ENCODE measurements at regions not wholly inside any gene's neighbourhood (a gene's known extent, or its start where the extent isn't known, plus 50 kb on each side); places are given as distances from the start of the nearest gene placed in this dataset.

GRCh38 chr16:50468749-50469078, 79.5 kb upstream of the NKD1 start:
- H3K9me3 ChIP-seq (ENCODE audit: insufficient read depth, low read depth, low read length) = no peaks in the 10 kb centered on the region
- peak overlapping the region; percentile 57 for H3K4me3 ChIP-seq (ENCODE audit: low read length)

GRCh38 chr16:50467943-50468748, 80.0 kb upstream of the NKD1 start:
- H3K4me1 ChIP-seq (ENCODE audit: insufficient read depth, low read length) = peaks cover 18% of the 10 kb centered on the region; the same call in 1 of the 2 replicates
- H3K27ac ChIP-seq (ENCODE audit: low read length) = no peak overlapping the region
- H3K4me3 ChIP-seq (ENCODE audit: low read length) = peak overlapping the region; percentile 57
- H3K27me3 ChIP-seq (ENCODE audit: insufficient read depth, low read length) = peaks cover 67% of the 10 kb centered on the region
- no peaks in the 10 kb centered on the region for H3K36me3 ChIP-seq (ENCODE audit: insufficient read depth, low read depth, low read length)
- no peaks in the 10 kb centered on the region for H3K9me3 ChIP-seq (ENCODE audit: insufficient read depth, low read depth, low read length)
- H3K9ac ChIP-seq (ENCODE audit: low read depth, low read length) = peak overlapping the region; percentile 8; the same call in 1 of the 2 replicates

More at GRCh38 chr16:50468749-50469078, 79.5 kb upstream of the NKD1 start:
- peak overlapping the region; percentile 8; the same call in 1 of the 2 replicates for H3K9ac ChIP-seq (ENCODE audit: low read depth, low read length)
- H3K27me3 ChIP-seq (ENCODE audit: insufficient read depth, low read length) = peaks cover 61% of the 10 kb centered on the region
- H3K4me1 ChIP-seq (ENCODE audit: insufficient read depth, low read length) = peaks cover 12% of the 10 kb centered on the region; the same call in 1 of the 2 replicates
- H3K36me3 ChIP-seq (ENCODE audit: insufficient read depth, low read depth, low read length) = no peaks in the 10 kb centered on the region
- no peak overlapping the region for H3K27ac ChIP-seq (ENCODE audit: low read length)

DNA sequence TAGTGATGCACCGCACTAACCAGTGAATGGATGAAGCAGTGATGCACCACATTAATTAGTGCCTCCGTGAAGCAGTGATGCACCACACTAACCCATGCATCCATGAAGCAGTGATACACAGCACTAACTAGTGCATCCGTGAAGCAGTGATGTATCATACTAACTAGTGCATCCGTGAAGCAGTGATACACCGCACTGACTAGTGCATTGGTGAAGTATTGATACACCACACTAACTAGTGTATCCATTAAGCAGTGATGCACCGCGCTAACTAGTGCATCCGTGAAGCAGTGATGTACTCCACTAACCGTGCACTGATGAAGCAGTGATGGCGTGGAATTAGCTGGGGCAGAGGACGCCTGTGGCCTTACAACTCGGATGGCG, 80.6 kb upstream of the NKD1 start:
- peaks cover 73% of the 10 kb centered on the region for H3K27me3 ChIP-seq (ENCODE audit: insufficient read depth, low read length)
- no peak overlapping the region for H3K27ac ChIP-seq (ENCODE audit: low read length)
- peak overlapping the region; percentile 52 for H3K4me3 ChIP-seq (ENCODE audit: low read length)
- no peak overlapping the region for H3K9ac ChIP-seq (ENCODE audit: low read depth, low read length)
- H3K9me3 ChIP-seq (ENCODE audit: insufficient read depth, low read depth, low read length) = no peaks in the 10 kb centered on the region
- no peaks in the 10 kb centered on the region for H3K36me3 ChIP-seq (ENCODE audit: insufficient read depth, low read depth, low read length)
- H3K4me1 ChIP-seq (ENCODE audit: insufficient read depth, low read length) = peaks cover 23% of the 10 kb centered on the region; the same call in 1 of the 2 replicates

DNA sequence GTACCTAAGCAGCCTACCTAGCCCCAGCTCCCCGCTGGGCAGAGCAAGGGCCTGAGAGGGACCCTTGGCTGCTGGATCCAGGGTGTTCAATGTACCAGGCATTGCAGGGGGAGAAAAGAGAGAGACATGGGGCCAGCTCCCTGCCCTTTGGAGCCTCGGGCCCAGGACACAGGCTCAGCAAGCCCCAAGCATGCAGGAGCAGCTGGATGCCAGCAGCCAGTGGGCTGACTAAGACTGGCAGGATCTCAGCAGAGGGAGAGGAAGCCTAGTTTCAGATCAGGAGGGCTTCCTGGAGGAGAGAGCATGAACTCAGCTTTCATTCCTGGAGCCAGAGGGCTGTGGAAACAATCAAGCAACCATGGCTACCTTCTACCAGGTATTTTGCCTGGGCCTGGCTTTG, 82.0 kb upstream of the NKD1 start:
- no peak overlapping the region for H3K27ac ChIP-seq (ENCODE audit: low read length)
- H3K27me3 ChIP-seq (ENCODE audit: insufficient read depth, low read length) = peaks cover 76% of the 10 kb centered on the region
- H3K9me3 ChIP-seq (ENCODE audit: insufficient read depth, low read depth, low read length) = no peaks in the 10 kb centered on the region

GRCh38 chr16:50464325-50465290, 83.6 kb upstream of the NKD1 start:
- Histone ChIP-seq H3K27me3 (ENCODE audit: insufficient read depth, low read length) (peaks cover 77% of the 10 kb centered on the region), H3K36me3 (ENCODE audit: insufficient read depth, low read depth, low read length) (no peaks in the 10 kb centered on the region), H3K9me3 (ENCODE audit: insufficient read depth, low read depth, low read length) (no peaks in the 10 kb centered on the region), H3K27ac (ENCODE audit: low read length) (no peak overlapping the region), H3K9ac (ENCODE audit: low read depth, low read length) (no peak overlapping the region), H3K4me1 (ENCODE audit: insufficient read depth, low read length) (peaks cover 26% of the 10 kb centered on the region; the same call in 1 of the 2 replicates), H3K4me3 (ENCODE audit: low read length) (no peak overlapping the region)

More for the DNA sequence above, 82.0 kb upstream of the NKD1 start:
- no peaks in the 10 kb centered on the region for H3K36me3 ChIP-seq (ENCODE audit: insufficient read depth, low read depth, low read length)
- no peak overlapping the region for H3K4me3 ChIP-seq (ENCODE audit: low read length)
- H3K9ac ChIP-seq (ENCODE audit: low read depth, low read length) = no peak overlapping the region
- peaks cover 24% of the 10 kb centered on the region; the same call in 1 of the 2 replicates for H3K4me1 ChIP-seq (ENCODE audit: insufficient read depth, low read length)

DNA sequence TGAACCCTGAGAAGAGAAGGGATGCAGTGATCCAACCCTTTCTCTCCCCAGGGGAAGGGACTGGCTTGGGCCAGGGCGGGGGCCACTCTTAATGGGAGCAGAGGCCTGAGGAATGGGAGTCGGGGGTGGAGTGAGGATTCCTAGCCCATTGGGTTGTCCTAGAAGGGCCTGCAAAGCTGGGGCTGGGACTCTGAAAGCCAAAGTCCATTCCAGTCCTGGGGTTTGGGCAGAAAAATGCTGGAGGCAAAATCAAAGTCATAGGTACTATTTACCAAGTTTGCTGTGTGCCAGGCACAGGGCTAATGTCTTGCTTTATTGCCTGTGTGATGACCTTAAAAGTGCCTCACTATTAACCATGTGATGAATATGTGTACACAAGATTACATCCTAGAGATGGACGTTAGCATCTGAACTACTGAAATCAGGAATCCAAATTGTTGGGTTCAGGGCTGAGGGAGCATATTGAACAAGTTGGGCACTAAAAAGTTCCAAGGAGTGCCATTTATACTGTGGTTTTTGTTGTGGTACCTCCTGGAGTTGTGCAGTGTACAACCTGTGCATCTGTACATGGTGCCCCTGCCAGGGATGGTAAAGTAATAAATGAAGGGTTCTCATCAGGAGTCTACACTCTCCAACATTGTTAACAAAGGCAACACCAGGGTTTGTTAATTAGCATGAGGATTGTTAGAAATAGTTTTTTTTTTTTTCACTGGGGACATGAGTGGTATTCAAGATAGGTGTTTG, 84.4 kb upstream of the NKD1 start:
- H3K27me3 ChIP-seq (ENCODE audit: insufficient read depth, low read length) = peaks cover 68% of the 10 kb centered on the region
- H3K4me1 ChIP-seq (ENCODE audit: insufficient read depth, low read length) = peaks cover 33% of the 10 kb centered on the region; the same call in 1 of the 2 replicates
- no peak overlapping the region for H3K9ac ChIP-seq (ENCODE audit: low read depth, low read length)
- H3K9me3 ChIP-seq (ENCODE audit: insufficient read depth, low read depth, low read length) = no peaks in the 10 kb centered on the region
- H3K4me3 ChIP-seq (ENCODE audit: low read length) = no peak overlapping the region
- no peak overlapping the region for H3K27ac ChIP-seq (ENCODE audit: low read length)
- H3K36me3 ChIP-seq (ENCODE audit: insufficient read depth, low read depth, low read length) = no peaks in the 10 kb centered on the region

DNA sequence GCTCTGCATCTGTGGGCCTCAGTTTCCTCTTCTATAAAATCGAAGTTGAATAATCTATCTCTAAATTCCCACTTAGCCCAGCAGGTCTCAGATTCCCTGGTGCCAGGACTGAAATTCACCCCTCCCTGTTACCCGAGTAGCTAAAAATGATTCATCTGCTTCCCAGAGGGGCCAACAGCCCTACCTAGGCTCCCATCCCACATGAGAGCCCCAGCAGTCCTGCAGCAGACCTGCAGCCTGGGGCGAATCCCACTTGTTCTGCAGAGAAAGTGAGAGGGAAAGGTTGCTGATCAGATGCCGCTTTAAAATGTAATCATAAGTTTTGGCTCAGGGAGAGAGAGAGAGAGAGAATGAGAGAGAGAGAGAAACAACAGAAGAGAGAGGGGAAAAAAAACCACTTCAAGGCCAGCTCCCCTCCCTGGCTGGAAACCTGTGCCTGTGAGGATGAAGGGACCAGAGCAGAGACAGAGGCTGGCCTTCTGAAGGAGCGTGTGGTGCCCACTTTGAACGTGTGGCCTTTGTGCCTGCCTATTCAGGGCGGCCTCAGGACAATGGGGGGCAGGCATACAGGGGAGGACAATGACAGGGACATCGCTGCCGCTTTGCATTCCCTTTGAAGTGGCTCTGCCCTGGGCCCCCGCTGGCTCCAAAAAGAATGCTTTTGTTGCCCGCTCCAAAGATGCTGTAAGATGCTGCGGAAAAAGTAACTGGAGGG, 85.2 kb upstream of the NKD1 start:
- H3K9ac ChIP-seq (ENCODE audit: low read depth, low read length) = no peak overlapping the region
- no peak overlapping the region; the same call in 1 of the 2 replicates for H3K4me3 ChIP-seq (ENCODE audit: low read length)
- H3K4me1 ChIP-seq (ENCODE audit: insufficient read depth, low read length) = peaks cover 35% of the 10 kb centered on the region; the same call in 1 of the 2 replicates
- peaks cover 62% of the 10 kb centered on the region for H3K27me3 ChIP-seq (ENCODE audit: insufficient read depth, low read length)
- H3K9me3 ChIP-seq (ENCODE audit: insufficient read depth, low read depth, low read length) = no peaks in the 10 kb centered on the region
- H3K27ac ChIP-seq (ENCODE audit: low read length) = no peak overlapping the region
- H3K36me3 ChIP-seq (ENCODE audit: insufficient read depth, low read depth, low read length) = no peaks in the 10 kb centered on the region

- Histone ChIP-seq H3K4me1 (ENCODE audit: insufficient read depth, low read length) (peaks cover 33% of the 10 kb centered on the region; the same call in 1 of the 2 replicates), H3K9me3 (ENCODE audit: insufficient read depth, low read depth, low read length) (no peaks in the 10 kb centered on the region), H3K9ac (ENCODE audit: low read depth, low read length) (no peak overlapping the region), H3K27me3 (ENCODE audit: insufficient read depth, low read length) (peaks cover 47% of the 10 kb centered on the region), H3K4me3 (ENCODE audit: low read length) (no peak overlapping the region), H3K27ac (ENCODE audit: low read length) (no peak overlapping the region), H3K36me3 (ENCODE audit: insufficient read depth, low read depth, low read length) (no peaks in the 10 kb centered on the region)
Observed at GRCh38 chr16:50461400-50461760, 86.8 kb upstream of the NKD1 start.

DNA sequence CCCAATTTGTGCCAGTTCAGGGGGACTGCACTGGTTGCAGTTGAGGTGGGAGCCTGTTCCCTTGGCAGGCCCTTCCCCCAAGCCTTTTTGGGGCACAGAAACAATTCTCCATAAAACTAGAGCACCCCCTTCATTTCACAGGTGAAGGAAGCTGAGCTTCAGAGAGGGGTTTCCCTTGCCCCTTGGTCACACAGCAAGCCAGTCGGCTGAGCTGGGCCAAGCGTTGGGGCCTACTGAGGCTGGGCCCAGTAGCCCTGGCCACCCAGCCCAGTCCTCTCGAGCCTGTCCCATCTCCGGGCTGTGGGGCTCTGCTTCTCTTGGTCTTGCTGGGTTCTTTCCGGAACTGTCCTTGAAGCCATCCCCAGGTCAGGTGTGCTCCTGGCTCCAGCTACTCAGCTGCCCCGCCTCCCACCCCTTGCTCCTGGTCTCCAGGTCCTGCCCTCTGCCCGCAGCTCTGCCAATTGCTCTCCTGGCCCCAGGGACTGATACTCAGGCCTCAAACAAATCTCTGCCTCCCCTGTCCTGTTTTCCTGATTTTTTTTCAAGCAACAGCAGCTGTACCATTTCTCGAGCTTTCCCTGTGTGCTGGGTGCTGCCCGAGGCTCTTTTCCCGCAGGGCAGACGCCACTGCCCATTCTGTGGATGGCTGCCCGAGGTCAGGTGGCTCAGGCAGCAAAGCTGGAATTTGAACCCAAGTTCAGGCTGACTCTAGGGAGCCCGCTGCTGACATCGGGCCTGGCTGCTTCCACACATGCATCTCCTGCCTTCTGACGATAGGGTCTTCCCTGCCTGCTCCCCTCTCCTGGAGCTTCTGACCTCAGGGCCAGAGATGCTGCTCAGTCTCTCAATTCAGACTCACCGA, 87.4 kb upstream of the NKD1 start:
- Histone ChIP-seq H3K27me3 (ENCODE audit: insufficient read depth, low read length) (peaks cover 41% of the 10 kb centered on the region), H3K36me3 (ENCODE audit: insufficient read depth, low read depth, low read length) (no peaks in the 10 kb centered on the region)

DNA sequence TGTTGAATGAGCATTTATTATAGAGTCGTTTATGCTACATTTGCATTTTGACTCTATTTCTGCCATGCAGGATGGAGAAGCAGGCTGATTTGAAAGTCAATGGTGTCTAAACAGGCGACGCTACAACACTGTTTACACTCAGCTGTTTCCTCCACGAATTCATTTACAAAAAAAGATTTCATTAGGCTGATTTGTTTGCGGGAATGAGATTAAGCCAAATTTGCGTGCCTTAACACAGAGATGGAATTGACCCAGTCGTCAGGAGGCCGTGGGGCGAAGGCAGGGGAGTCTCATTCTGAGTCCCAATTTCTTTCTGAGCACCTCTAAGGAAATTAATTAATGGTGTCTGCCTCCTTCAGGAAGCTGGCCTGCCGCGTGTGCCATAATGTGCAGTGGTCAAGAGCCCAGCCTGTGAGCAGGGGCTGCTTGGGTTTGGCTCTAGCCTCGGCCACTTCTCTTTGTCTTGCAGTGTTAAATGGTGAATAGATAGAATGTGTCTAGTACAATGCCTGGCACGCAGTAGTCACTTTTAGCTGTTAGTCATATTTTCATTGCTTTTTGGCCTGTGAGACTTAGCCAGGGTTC, 88.6 kb upstream of the NKD1 start:
- H3K36me3 ChIP-seq (ENCODE audit: insufficient read depth, low read depth, low read length) = no peaks in the 10 kb centered on the region
- H3K27me3 ChIP-seq (ENCODE audit: insufficient read depth, low read length) = peaks cover 30% of the 10 kb centered on the region; the same call in 1 of the 2 replicates
- H3K4me1 ChIP-seq (ENCODE audit: insufficient read depth, low read length) = peaks cover 33% of the 10 kb centered on the region; the same call in 1 of the 2 replicates
- H3K27ac ChIP-seq (ENCODE audit: low read length) = no peak overlapping the region
- no peaks in the 10 kb centered on the region for H3K9me3 ChIP-seq (ENCODE audit: insufficient read depth, low read depth, low read length)
- H3K4me3 ChIP-seq (ENCODE audit: low read length) = peak overlapping the region; percentile 42; the same call in 1 of the 2 replicates
- H3K9ac ChIP-seq (ENCODE audit: low read depth, low read length) = peak overlapping the region; percentile 3; the same call in 1 of the 2 replicates

More for the DNA sequence above, 87.4 kb upstream of the NKD1 start:
- H3K27ac ChIP-seq (ENCODE audit: low read length) = no peak overlapping the region
- no peaks in the 10 kb centered on the region for H3K9me3 ChIP-seq (ENCODE audit: insufficient read depth, low read depth, low read length)
- peaks cover 33% of the 10 kb centered on the region; the same call in 1 of the 2 replicates for H3K4me1 ChIP-seq (ENCODE audit: insufficient read depth, low read length)
- H3K9ac ChIP-seq (ENCODE audit: low read depth, low read length) = no peak overlapping the region
- no peak overlapping the region for H3K4me3 ChIP-seq (ENCODE audit: low read length)
